ENCODE measurements at regions not wholly inside any gene's neighbourhood (a gene's known extent, or its start where the extent isn't known, plus 50 kb on each side); places are given as distances from the start of the nearest gene placed in this dataset.

DNA sequence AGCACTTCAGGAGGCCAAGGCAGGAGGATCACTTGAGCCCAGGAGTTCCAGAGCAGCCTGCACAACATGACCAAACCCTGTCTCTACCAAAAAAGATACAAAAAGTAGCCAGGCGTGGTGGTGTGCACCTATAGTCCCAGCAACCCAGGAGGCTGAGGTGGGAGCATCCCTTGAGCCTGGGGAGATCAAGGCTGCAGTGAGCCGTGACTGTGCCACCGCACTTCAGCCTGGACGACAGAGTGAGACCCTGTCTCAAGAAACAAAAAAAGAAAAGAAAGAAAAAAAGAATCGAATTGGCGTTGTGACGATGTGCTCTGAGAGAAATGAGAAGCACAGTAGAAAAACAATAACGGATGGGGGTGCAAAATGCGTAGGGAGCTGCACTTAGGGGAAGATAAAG lies 101.4 kb downstream of the NDFIP1 start:
- TF ChIP-seq, protein P1, sequence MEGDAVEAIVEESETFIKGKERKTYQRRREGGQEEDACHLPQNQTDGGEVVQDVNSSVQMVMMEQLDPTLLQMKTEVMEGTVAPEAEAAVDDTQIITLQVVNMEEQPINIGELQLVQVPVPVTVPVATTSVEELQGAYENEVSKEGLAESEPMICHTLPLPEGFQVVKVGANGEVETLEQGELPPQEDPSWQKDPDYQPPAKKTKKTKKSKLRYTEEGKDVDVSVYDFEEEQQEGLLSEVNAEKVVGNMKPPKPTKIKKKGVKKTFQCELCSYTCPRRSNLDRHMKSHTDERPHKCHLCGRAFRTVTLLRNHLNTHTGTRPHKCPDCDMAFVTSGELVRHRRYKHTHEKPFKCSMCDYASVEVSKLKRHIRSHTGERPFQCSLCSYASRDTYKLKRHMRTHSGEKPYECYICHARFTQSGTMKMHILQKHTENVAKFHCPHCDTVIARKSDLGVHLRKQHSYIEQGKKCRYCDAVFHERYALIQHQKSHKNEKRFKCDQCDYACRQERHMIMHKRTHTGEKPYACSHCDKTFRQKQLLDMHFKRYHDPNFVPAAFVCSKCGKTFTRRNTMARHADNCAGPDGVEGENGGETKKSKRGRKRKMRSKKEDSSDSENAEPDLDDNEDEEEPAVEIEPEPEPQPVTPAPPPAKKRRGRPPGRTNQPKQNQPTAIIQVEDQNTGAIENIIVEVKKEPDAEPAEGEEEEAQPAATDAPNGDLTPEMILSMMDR (IDR thresholded peaks at IDR 0.05; ENCODE audit: low read depth, low read length): no peak
- TF ChIP-seq EZH2phosphoT487 (IDR thresholded peaks at IDR 0.05; ENCODE audit: low read depth): no peak

Data from OCI-LY3 (cell line).